ENCODE measurements at regions not wholly inside any gene's neighbourhood (a gene's known extent, or its start where the extent isn't known, plus 50 kb on each side); places are given as distances from the start of the nearest gene placed in this dataset.

- DNase-seq: peak; percentile 22
Measured at GRCh38 chr1:163664671-163665335, 343.0 kb downstream of the NUF2 start.

- no peak for DNase-seq
Measured at GRCh38 chr1:163668472-163668871, 346.7 kb downstream of the NUF2 start.

GRCh38 chr1:163670989-163671757, 349.4 kb downstream of the NUF2 start:
- DNase-seq: no peak

GRCh38 chr1:163672976-163673758, 351.4 kb downstream of the NUF2 start:
- DNase-seq: no peak

GRCh38 chr1:163673759-163674151, 352.0 kb downstream of the NUF2 start:
- peak; percentile 48 for DNase-seq

GRCh38 chr1:163674236-163674635, 352.5 kb downstream of the NUF2 start:
- DNase-seq: no peak

GRCh38 chr1:163684785-163685184, 363.0 kb downstream of the NUF2 start:
- DNase-seq: no peak

- DNase-seq: no peak
Measured at GRCh38 chr1:163692266-163692665, 370.5 kb downstream of the NUF2 start.

- DNase-seq: no peak
Measured at GRCh38 chr1:163697137-163697536, 375.4 kb downstream of the NUF2 start.

- no peak for DNase-seq
Measured at GRCh38 chr1:163701783-163702374, 380.1 kb downstream of the NUF2 start.

- DNase-seq: no peak
Measured at GRCh38 chr1:163703794-163704193, 382.0 kb downstream of the NUF2 start.

- no peak for DNase-seq
Measured at GRCh38 chr1:163706915-163707314, 385.2 kb downstream of the NUF2 start.

GRCh38 chr1:163709636-163710035, 387.9 kb downstream of the NUF2 start:
- no peak for DNase-seq

GRCh38 chr1:163712321-163712720, 390.6 kb downstream of the NUF2 start:
- DNase-seq: no peak

- no peak for DNase-seq
Measured at GRCh38 chr1:163720294-163720693, 398.5 kb downstream of the NUF2 start.

GRCh38 chr1:163725551-163725950, 403.8 kb downstream of the NUF2 start:
- DNase-seq: no peak

GRCh38 chr1:163730411-163730821, 408.7 kb downstream of the NUF2 start:
- peak; percentile 30 for DNase-seq

GRCh38 chr1:163737261-163737660, 415.5 kb downstream of the NUF2 start:
- no peak for DNase-seq

GRCh38 chr1:163744301-163744887, 422.6 kb downstream of the NUF2 start:
- no peak for DNase-seq

- DNase-seq: no peak
Measured at GRCh38 chr1:163745204-163745603, 423.4 kb downstream of the NUF2 start.

- no peak for DNase-seq
Measured at GRCh38 chr1:163747261-163747660, 425.5 kb downstream of the NUF2 start.

- DNase-seq: no peak
Measured at GRCh38 chr1:163747855-163748254, 426.1 kb downstream of the NUF2 start.

Measured in right hindlimb (tissue), 1 donor.